ENCODE measurements at regions not wholly inside any gene's neighbourhood (a gene's known extent, or its start where the extent isn't known, plus 50 kb on each side); places are given as distances from the start of the nearest gene placed in this dataset.

- no peaks in the 10 kb centered on the region for H4K20me1 ChIP-seq (ENCODE audit: insufficient read depth, low read length)
- H3K79me2 ChIP-seq (ENCODE audit: insufficient read depth, low read depth, low read length) = no peaks in the 10 kb centered on the region
- intact Hi-C loops (cut with micrococcal nuclease; ENCODE audit: unreplicated experiment) = no loop called here
- POLR2A ChIA-PET = interaction anchor here (0.7 kb wide), 1 partner anchor 117 kb away, joined by 3 read pairs; no protein-coding TSS in a partner anchor
- H3K9me3 ChIP-seq (ENCODE audit: low read length) = no peaks in the 10 kb centered on the region
- BruUV-seq (replicated peaks) = no TSS peak
- DNase-seq (ENCODE audit: low spot score) = no peak
- H3K4me2 ChIP-seq (ENCODE audit: low read length) = no peak overlapping the region
- no peak overlapping the region for H3K4me3 ChIP-seq (ENCODE audit: low read depth, low read length, poor library complexity, severe bottlenecking)
- H2AFZ ChIP-seq (ENCODE audit: low read length) = no peak overlapping the region
- H3K9me2 ChIP-seq (ENCODE audit: insufficient read depth, low read length) = no peaks in the 10 kb centered on the region
- CTCF ChIA-PET (ENCODE audit: unreplicated experiment) = no interaction called here
- no peak for TF ChIP-seq EZH2phosphoT487 (IDR thresholded peaks at IDR 0.05; ENCODE audit: borderline replicate concordance, low read depth, low read length)
- TF ChIP-seq CTCF (conservative IDR thresholded peaks at IDR 0.05; ENCODE audit: low read length) = no peak
- no peak overlapping the region for H3K27ac ChIP-seq (ENCODE audit: low read depth, low read length, poor library complexity, severe bottlenecking)
- no peaks in the 10 kb centered on the region for H3K36me3 ChIP-seq (ENCODE audit: insufficient read depth, low read length)
- no peaks in the 10 kb centered on the region for H3K4me1 ChIP-seq (ENCODE audit: insufficient read depth, low read length, poor library complexity, severe bottlenecking)
These were observed 318.1 kb downstream of the CDC5L start for GRCh38 chr6:44705596-44705995.

- Histone ChIP-seq H3K4me1 (ENCODE audit: insufficient read depth, low read length, poor library complexity, severe bottlenecking) (no peaks in the 10 kb centered on the region), H4K20me1 (ENCODE audit: insufficient read depth, low read length) (no peaks in the 10 kb centered on the region), H3K36me3 (ENCODE audit: insufficient read depth, low read length) (no peaks in the 10 kb centered on the region), H3K9me3 (ENCODE audit: low read length) (no peaks in the 10 kb centered on the region), H3K79me2 (ENCODE audit: insufficient read depth, low read depth, low read length) (no peaks in the 10 kb centered on the region), H2AFZ (ENCODE audit: low read length) (no peak overlapping the region), H3K4me3 (ENCODE audit: low read depth, low read length, poor library complexity, severe bottlenecking) (no peak overlapping the region), H3K4me2 (ENCODE audit: low read length) (no peak overlapping the region), H3K27ac (ENCODE audit: low read depth, low read length, poor library complexity, severe bottlenecking) (no peak overlapping the region), H3K9me2 (ENCODE audit: insufficient read depth, low read length) (no peaks in the 10 kb centered on the region)
- POLR2A ChIA-PET = no interaction called here
- no TSS peak for BruUV-seq (replicated peaks)
- TF ChIP-seq EZH2phosphoT487 (IDR thresholded peaks at IDR 0.05; ENCODE audit: borderline replicate concordance, low read depth, low read length) = no peak
- no peak for TF ChIP-seq CTCF (conservative IDR thresholded peaks at IDR 0.05; ENCODE audit: low read length)
- intact Hi-C loops (cut with micrococcal nuclease; ENCODE audit: unreplicated experiment) = no loop called here
- no peak for DNase-seq (ENCODE audit: low spot score)
- CTCF ChIA-PET (ENCODE audit: unreplicated experiment) = no interaction called here
These were observed 318.5 kb downstream of the CDC5L start for GRCh38 chr6:44706011-44706410.

GRCh38 chr6:44708208-44708607, 320.7 kb downstream of the CDC5L start:
- Histone ChIP-seq H3K9me3 (ENCODE audit: low read length) (no peaks in the 10 kb centered on the region), H3K27ac (ENCODE audit: low read depth, low read length, poor library complexity, severe bottlenecking) (no peak overlapping the region), H3K79me2 (ENCODE audit: insufficient read depth, low read depth, low read length) (no peaks in the 10 kb centered on the region), H3K9me2 (ENCODE audit: insufficient read depth, low read length) (no peaks in the 10 kb centered on the region), H3K36me3 (ENCODE audit: insufficient read depth, low read length) (no peaks in the 10 kb centered on the region), H3K4me2 (ENCODE audit: low read length) (no peak overlapping the region), H3K4me1 (ENCODE audit: insufficient read depth, low read length, poor library complexity, severe bottlenecking) (no peaks in the 10 kb centered on the region), H3K4me3 (ENCODE audit: low read depth, low read length, poor library complexity, severe bottlenecking) (no peak overlapping the region), H4K20me1 (ENCODE audit: insufficient read depth, low read length) (no peaks in the 10 kb centered on the region), H2AFZ (ENCODE audit: low read length) (no peak overlapping the region)
- TF ChIP-seq EZH2phosphoT487 (IDR thresholded peaks at IDR 0.05; ENCODE audit: borderline replicate concordance, low read depth, low read length) (no peak), CTCF (conservative IDR thresholded peaks at IDR 0.05; ENCODE audit: low read length) (no peak)
- CTCF ChIA-PET (ENCODE audit: unreplicated experiment) = no interaction called here
- BruUV-seq (replicated peaks) = no TSS peak
- intact Hi-C loops (cut with micrococcal nuclease; ENCODE audit: unreplicated experiment) = no loop called here
- POLR2A ChIA-PET = no interaction called here
- DNase-seq (ENCODE audit: low spot score) = no peak
